Fibroblast of lung (primary cell): ENCODE measurements at regions not wholly inside any gene's neighbourhood (a gene's known extent, or its start where the extent isn't known, plus 50 kb on each side); places are given as distances from the start of the nearest gene placed in this dataset.

Experiments
- DNase-seq, 2 donors: peaks; one replicate each; pipeline versions ENCODE4 v3.0.0 to v3.0.0-alpha.2; 2010; ENCODE audit warnings: low read depth in 2 of 2
- H2AFZ ChIP-seq: 2 replicates; pipeline ENCODE4 v1.5.1; 2012; ENCODE audit warnings: low read length, control low read depth, inconsistent platforms
- H3K27ac ChIP-seq: 2 replicates; pipeline ENCODE4 v1.5.1; 2011; ENCODE audit warnings: low read length, control low read depth; ENCODE audit not compliant: insufficient read depth
- H3K27me3 ChIP-seq: 2 replicates; pipeline ENCODE4 v1.5.1; 2011; ENCODE audit warnings: mild to moderate bottlenecking, low read length; ENCODE audit not compliant: control insufficient read depth, insufficient read depth
- H3K36me3 ChIP-seq: 2 replicates; pipeline ENCODE4 v1.5.1; 2011; ENCODE audit warnings: low read length; ENCODE audit not compliant: control insufficient read depth, insufficient read depth
- H3K4me1 ChIP-seq: 2 replicates; pipeline ENCODE4 v1.5.1; 2011; ENCODE audit warnings: low read length; ENCODE audit not compliant: control insufficient read depth, insufficient read depth; ENCODE audit errors: extremely low read depth
- H3K4me2 ChIP-seq: 2 replicates; pipeline ENCODE4 v1.5.1; 2011; ENCODE audit warnings: low read length, control low read depth; ENCODE audit not compliant: insufficient read depth; ENCODE audit errors: extremely low read depth
- H3K4me3 ChIP-seq, 4 experiments: fragments of 200-600 bp in 1 of 4; sonication (generic) in 1 of 4; replicated peaks in 1 of 4; 2 replicates each; pipeline ENCODE4 v1.5.1; 2011 to 2016; ENCODE audit warnings: low read length in 4 of 4, low read depth in 3 of 4, mild to moderate bottlenecking in 3 of 4, control low read depth in 2 of 4, inconsistent platforms in 1 of 4, mixed read lengths in 1 of 4; ENCODE audit not compliant: insufficient read depth in 1 of 4; ENCODE audit errors: control extremely low read depth in 1 of 4
- H3K79me2 ChIP-seq: 2 replicates; pipeline ENCODE4 v1.5.1; 2012; ENCODE audit warnings: mild to moderate bottlenecking, low read length, inconsistent platforms; ENCODE audit not compliant: control insufficient read depth, insufficient read depth
- H3K9ac ChIP-seq: 2 replicates; pipeline ENCODE4 v1.5.1; 2011; ENCODE audit warnings: mild to moderate bottlenecking, low read length, control low read depth; ENCODE audit not compliant: insufficient read depth
- H3K9me3 ChIP-seq: 2 replicates; pipeline ENCODE4 v1.5.1; 2012; ENCODE audit warnings: low read depth, low read length; ENCODE audit not compliant: control insufficient read depth, insufficient read depth
- H4K20me1 ChIP-seq: 2 replicates; pipeline ENCODE4 v1.5.1; 2011; ENCODE audit warnings: low read length; ENCODE audit not compliant: control insufficient read depth, insufficient read depth; ENCODE audit errors: extremely low read depth
- EZH2 ChIP-seq: IDR thresholded peaks from 2 replicates; pipeline ENCODE4 v1.5.1; 2012; ENCODE audit warnings: low read length, control low read depth, mild to moderate bottlenecking; ENCODE audit errors: missing control alignments
- TF ChIP-seq, protein P1 (sequence below), 2 donors: IDR thresholded peaks in 1 of 2; conservative IDR thresholded peaks in 1 of 2; 1 replicate in 1 of 2; 2 replicates in 1 of 2; pipeline ENCODE4 v1.5.1; 2011 to 2012; ENCODE audit warnings: low read length in 2 of 2, control low read depth in 1 of 2, inconsistent platforms in 1 of 2, low read depth in 1 of 2, mild to moderate bottlenecking in 1 of 2

DNA sequence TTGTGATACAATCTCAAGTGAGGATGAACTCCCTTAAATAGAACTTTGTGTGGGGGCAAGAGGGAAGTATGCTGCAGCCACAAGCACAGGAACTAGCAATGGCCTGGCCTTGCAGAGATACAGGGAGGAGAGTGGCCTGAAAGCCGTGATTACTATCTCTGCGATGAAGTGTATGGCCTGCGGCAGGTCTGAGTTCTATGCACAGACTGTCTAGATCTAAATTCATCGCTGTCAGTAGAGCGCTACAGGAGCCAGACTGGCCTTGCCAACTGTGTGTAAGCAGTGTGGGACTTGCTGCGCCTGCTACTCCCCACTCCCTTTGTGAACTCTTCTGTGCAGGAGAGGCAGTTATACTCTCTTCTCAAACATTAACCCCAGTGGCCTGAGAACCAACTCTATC lies 997.0 kb downstream of the GRIK2 start:
- Histone ChIP-seq H3K27ac (no peak overlapping the region), H4K20me1 (no peaks in the 10 kb centered on the region), H3K4me3 (no peak overlapping the region), H3K4me2 (no peak overlapping the region), H3K79me2 (no peaks in the 10 kb centered on the region), H3K9me3 (no peaks in the 10 kb centered on the region), H3K36me3 (no peaks in the 10 kb centered on the region), H3K9ac (no peak overlapping the region), H3K4me1 (no peaks in the 10 kb centered on the region), H2AFZ (no peak overlapping the region), H3K27me3 (no peaks in the 10 kb centered on the region)
- DNase-seq: no peak
- TF ChIP-seq EZH2: no peak
- TF ChIP-seq, protein P1, sequence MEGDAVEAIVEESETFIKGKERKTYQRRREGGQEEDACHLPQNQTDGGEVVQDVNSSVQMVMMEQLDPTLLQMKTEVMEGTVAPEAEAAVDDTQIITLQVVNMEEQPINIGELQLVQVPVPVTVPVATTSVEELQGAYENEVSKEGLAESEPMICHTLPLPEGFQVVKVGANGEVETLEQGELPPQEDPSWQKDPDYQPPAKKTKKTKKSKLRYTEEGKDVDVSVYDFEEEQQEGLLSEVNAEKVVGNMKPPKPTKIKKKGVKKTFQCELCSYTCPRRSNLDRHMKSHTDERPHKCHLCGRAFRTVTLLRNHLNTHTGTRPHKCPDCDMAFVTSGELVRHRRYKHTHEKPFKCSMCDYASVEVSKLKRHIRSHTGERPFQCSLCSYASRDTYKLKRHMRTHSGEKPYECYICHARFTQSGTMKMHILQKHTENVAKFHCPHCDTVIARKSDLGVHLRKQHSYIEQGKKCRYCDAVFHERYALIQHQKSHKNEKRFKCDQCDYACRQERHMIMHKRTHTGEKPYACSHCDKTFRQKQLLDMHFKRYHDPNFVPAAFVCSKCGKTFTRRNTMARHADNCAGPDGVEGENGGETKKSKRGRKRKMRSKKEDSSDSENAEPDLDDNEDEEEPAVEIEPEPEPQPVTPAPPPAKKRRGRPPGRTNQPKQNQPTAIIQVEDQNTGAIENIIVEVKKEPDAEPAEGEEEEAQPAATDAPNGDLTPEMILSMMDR (conservative IDR thresholded peaks at IDR 0.05 in 1 of 2, IDR thresholded peaks at IDR 0.05 in 1 of 2; ENCODE audit: low read depth in 1 of 2, low read length in 2 of 2): no peak

DNA sequence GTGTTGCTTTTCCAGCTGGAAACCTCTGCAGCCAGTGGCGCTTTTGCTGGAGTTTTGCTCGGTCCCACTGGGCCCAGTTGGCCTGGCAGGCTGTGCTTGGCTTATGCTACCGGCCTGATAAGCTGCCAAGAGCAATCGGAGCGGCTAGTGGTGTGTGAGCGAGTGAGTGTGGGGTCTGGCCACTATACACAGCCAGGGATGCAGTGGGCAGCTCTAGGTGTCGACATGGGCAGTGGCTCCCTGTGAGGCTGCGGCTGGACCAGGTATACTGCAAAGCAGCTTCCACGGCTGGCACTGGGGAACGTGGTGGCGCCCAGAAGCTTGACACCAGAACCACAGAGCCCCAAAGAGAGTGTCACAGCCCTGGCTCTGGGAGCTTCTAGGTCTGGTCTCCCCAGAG lies 996.5 kb downstream of the GRIK2 start:
- TF ChIP-seq EZH2: no peak
- TF ChIP-seq, protein P1 (conservative IDR thresholded peaks at IDR 0.05 in 1 of 2, IDR thresholded peaks at IDR 0.05 in 1 of 2; ENCODE audit: low read depth in 1 of 2, low read length in 2 of 2): no peak
- Histone ChIP-seq H2AFZ (no peak overlapping the region), H3K9me3 (no peaks in the 10 kb centered on the region), H3K9ac (no peak overlapping the region), H3K4me2 (no peak overlapping the region), H3K36me3 (no peaks in the 10 kb centered on the region), H3K4me1 (no peaks in the 10 kb centered on the region), H3K27me3 (no peaks in the 10 kb centered on the region), H4K20me1 (no peaks in the 10 kb centered on the region), H3K79me2 (no peaks in the 10 kb centered on the region), H3K4me3 (no peak overlapping the region), H3K27ac (no peak overlapping the region)
- DNase-seq: no peak

DNA sequence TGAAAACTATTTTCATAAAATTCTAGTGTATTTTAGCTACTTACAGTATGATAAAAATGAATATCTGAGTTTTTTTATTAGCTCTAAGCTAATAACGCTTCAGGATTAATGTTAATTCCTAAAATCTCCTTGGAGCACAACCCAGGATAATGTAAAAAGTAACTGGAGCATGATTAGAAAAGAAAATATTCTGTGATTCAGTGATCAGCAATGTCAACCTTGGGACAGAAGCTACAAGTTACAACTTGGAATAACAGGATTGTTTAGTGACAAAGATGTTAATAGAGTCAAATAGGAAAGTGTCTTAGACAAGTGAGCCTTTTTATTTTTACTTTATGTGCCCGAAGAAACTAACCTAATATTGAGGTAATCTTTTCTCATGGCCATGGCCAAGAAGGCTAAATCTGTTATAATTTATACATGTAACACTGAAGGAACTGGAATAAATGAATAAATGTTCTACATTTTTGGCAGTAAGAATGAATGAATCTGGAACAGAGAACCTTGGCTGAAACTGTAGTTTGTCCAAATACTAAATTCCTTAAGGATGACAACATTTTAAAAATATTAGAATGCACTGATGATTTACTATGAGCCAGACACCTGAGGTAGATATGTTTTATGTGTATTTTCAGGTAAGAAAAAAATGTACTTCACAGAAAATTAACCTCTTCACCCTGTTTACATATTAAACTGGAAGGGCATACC lies 994.0 kb downstream of the GRIK2 start:
- Histone ChIP-seq H3K9ac (no peak overlapping the region), H3K27me3 (no peaks in the 10 kb centered on the region), H3K79me2 (no peaks in the 10 kb centered on the region), H3K4me1 (no peaks in the 10 kb centered on the region), H2AFZ (no peak overlapping the region), H3K4me3 (no peak overlapping the region), H3K9me3 (no peaks in the 10 kb centered on the region), H3K27ac (no peak overlapping the region), H3K36me3 (no peaks in the 10 kb centered on the region), H4K20me1 (no peaks in the 10 kb centered on the region), H3K4me2 (no peak overlapping the region)
- TF ChIP-seq, protein P1 (conservative IDR thresholded peaks at IDR 0.05 in 1 of 2, IDR thresholded peaks at IDR 0.05 in 1 of 2; ENCODE audit: low read depth in 1 of 2, low read length in 2 of 2): no peak
- TF ChIP-seq EZH2: no peak
- DNase-seq: no peak
